ENCODE measurements at regions not wholly inside any gene's neighbourhood (a gene's known extent, or its start where the extent isn't known, plus 50 kb on each side); places are given as distances from the start of the nearest gene placed in this dataset.

DNA sequence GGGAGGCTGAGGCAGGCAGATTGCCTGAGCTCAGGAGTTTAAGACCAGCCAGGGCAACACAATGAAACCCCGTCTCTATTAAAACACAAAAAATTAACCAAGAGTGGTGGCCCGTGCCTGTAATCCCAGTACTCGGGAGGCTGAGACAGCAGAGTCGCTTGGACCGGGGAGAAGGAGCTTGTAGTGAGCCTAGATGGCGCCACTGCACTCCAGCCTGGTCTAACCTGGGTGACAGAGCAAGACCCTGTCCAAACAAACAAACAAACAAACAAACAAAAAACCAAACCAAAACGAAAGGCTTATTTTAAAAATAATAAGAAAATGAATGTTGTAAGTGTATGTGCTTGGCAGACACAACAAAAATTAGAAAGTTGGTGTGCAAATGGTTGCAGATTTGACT is 536.3 kb upstream of the PTPRD start:
- DNase-seq: no peak
- no peak for ATAC-seq
- Histone ChIP-seq H3K9me3 (ENCODE audit: control insufficient read depth, insufficient read depth, low read length) (peaks cover 3% of the 10 kb centered on the region), H3K27ac (ENCODE audit: low read length) (no peak overlapping the region), H3K36me3 (ENCODE audit: control insufficient read depth, insufficient read depth, low read length) (no peaks in the 10 kb centered on the region), H3K27me3 (ENCODE audit: control insufficient read depth, insufficient read depth, low read length) (no peaks in the 10 kb centered on the region), H3K4me1 (ENCODE audit: control insufficient read depth, insufficient read depth, low read length) (no peaks in the 10 kb centered on the region), H3K4me3 (ENCODE audit: low read length) (no peak overlapping the region)
- Mint-ChIP-seq H3K4me3 (no peak overlapping the region), H3K4me1 (no peaks in the 10 kb centered on the region), H3K27ac (no peak overlapping the region), H3K27me3 (ENCODE audit: low read depth in 2 of 2) (no peaks in the 10 kb centered on the region), H3K9me3 (peaks cover 17 to 37% of the 10 kb centered on the region in 2 donors), H3K36me3 (no peaks in the 10 kb centered on the region)
- 81% methylated on average over 5 of the region's 7 CpGs for WGBS (ENCODE audit: insufficient coverage)
- intact Hi-C loops (cut with micrococcal nuclease): no loop called here
- TF ChIP-seq, protein P1, sequence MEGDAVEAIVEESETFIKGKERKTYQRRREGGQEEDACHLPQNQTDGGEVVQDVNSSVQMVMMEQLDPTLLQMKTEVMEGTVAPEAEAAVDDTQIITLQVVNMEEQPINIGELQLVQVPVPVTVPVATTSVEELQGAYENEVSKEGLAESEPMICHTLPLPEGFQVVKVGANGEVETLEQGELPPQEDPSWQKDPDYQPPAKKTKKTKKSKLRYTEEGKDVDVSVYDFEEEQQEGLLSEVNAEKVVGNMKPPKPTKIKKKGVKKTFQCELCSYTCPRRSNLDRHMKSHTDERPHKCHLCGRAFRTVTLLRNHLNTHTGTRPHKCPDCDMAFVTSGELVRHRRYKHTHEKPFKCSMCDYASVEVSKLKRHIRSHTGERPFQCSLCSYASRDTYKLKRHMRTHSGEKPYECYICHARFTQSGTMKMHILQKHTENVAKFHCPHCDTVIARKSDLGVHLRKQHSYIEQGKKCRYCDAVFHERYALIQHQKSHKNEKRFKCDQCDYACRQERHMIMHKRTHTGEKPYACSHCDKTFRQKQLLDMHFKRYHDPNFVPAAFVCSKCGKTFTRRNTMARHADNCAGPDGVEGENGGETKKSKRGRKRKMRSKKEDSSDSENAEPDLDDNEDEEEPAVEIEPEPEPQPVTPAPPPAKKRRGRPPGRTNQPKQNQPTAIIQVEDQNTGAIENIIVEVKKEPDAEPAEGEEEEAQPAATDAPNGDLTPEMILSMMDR (IDR thresholded peaks at IDR 0.05): no peak

- H3K36me3 ChIP-seq (ENCODE audit: control insufficient read depth, insufficient read depth, low read length): no peaks in the 10 kb centered on the region
- no peak for ATAC-seq
- no peak for DNase-seq
Observed at GRCh38 chr9:11158063-11158462, 545.3 kb upstream of the PTPRD start.

DNA sequence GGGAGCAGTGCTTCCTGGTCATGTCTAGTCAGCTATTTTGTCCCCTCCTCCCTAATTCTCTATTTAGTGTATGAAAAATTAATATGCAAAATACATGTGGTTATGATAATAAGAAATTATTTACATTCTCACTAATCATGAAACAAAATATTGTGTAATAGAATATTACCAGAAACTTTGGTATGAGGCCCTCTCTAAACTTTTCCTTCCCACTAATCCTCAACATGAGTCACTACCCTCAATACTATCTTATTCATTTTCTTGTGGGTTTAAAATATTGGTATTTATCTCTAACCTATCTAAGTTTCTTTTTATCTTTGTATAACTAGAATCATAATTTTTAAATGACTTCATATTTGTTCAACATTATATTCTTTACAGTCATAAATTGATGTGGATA is 545.9 kb upstream of the PTPRD start:
- Histone ChIP-seq H3K27ac (ENCODE audit: low read length) (no peak overlapping the region), H3K36me3 (ENCODE audit: control insufficient read depth, insufficient read depth, low read length) (no peaks in the 10 kb centered on the region), H3K4me3 (ENCODE audit: low read length) (no peak overlapping the region), H3K27me3 (ENCODE audit: control insufficient read depth, insufficient read depth, low read length) (no peaks in the 10 kb centered on the region), H3K4me1 (ENCODE audit: control insufficient read depth, insufficient read depth, low read length) (no peaks in the 10 kb centered on the region), H3K9me3 (ENCODE audit: control insufficient read depth, insufficient read depth, low read length) (peaks cover 21% of the 10 kb centered on the region)
- Mint-ChIP-seq H3K9me3 (peaks cover 15 to 24% of the 10 kb centered on the region in 2 donors), H3K4me3 (no peak overlapping the region), H3K36me3 (peaks cover 42% of the 10 kb centered on the region), H3K27ac (no peak overlapping the region), H3K4me1 (no peaks in the 10 kb centered on the region), H3K27me3 (ENCODE audit: low read depth in 2 of 2) (no peaks in the 10 kb centered on the region)
- no peak for DNase-seq
- TF ChIP-seq, protein P1 (IDR thresholded peaks at IDR 0.05): no peak
- intact Hi-C loops (cut with micrococcal nuclease): no loop called here
- no peak for ATAC-seq

More at GRCh38 chr9:11158063-11158462, 545.3 kb upstream of the PTPRD start:
- Mint-ChIP-seq H3K9me3 (peaks cover 19 to 24% of the 10 kb centered on the region in 2 donors), H3K27ac (no peak overlapping the region), H3K36me3 (peaks cover 36% of the 10 kb centered on the region), H3K4me3 (no peak overlapping the region), H3K4me1 (no peaks in the 10 kb centered on the region), H3K27me3 (ENCODE audit: low read depth in 2 of 2) (no peaks in the 10 kb centered on the region)
- H3K27me3 ChIP-seq (ENCODE audit: control insufficient read depth, insufficient read depth, low read length): no peaks in the 10 kb centered on the region
- H3K27ac ChIP-seq (ENCODE audit: low read length): no peak overlapping the region
- TF ChIP-seq, protein P1 (IDR thresholded peaks at IDR 0.05): no peak
- intact Hi-C loops (cut with micrococcal nuclease): no loop called here
- no peak overlapping the region for H3K4me3 ChIP-seq (ENCODE audit: low read length)
- WGBS (ENCODE audit: insufficient coverage): 67% methylated on average over 1 of the region's 1 CpG
- H3K4me1 ChIP-seq (ENCODE audit: control insufficient read depth, insufficient read depth, low read length): no peaks in the 10 kb centered on the region
- peaks cover 20% of the 10 kb centered on the region for H3K9me3 ChIP-seq (ENCODE audit: control insufficient read depth, insufficient read depth, low read length)

- peaks cover 15 to 24% of the 10 kb centered on the region in 2 donors for H3K9me3 Mint-ChIP-seq
- H3K36me3 ChIP-seq (ENCODE audit: control insufficient read depth, insufficient read depth, low read length): no peaks in the 10 kb centered on the region
Observed at GRCh38 chr9:11159318-11159862, 546.6 kb upstream of the PTPRD start.

More at GRCh38 chr9:11159318-11159862, 546.6 kb upstream of the PTPRD start:
- no peak for ATAC-seq
- H3K27me3 Mint-ChIP-seq (ENCODE audit: low read depth in 2 of 2): no peaks in the 10 kb centered on the region
- DNase-seq: no peak
- H3K4me3 ChIP-seq (ENCODE audit: low read length): no peak overlapping the region
- no peak overlapping the region for H3K27ac Mint-ChIP-seq
- no peak overlapping the region for H3K27ac ChIP-seq (ENCODE audit: low read length)
- 60% methylated on average over 1 of the region's 1 CpG for WGBS (ENCODE audit: insufficient coverage)
- peaks cover 21% of the 10 kb centered on the region for H3K9me3 ChIP-seq (ENCODE audit: control insufficient read depth, insufficient read depth, low read length)
- no peak overlapping the region for H3K4me3 Mint-ChIP-seq
- no peaks in the 10 kb centered on the region for H3K27me3 ChIP-seq (ENCODE audit: control insufficient read depth, insufficient read depth, low read length)
- TF ChIP-seq, protein P1 (IDR thresholded peaks at IDR 0.05): no peak
- no peaks in the 10 kb centered on the region for H3K4me1 Mint-ChIP-seq
- intact Hi-C loops (cut with micrococcal nuclease): no loop called here
- H3K36me3 Mint-ChIP-seq: peaks cover 46% of the 10 kb centered on the region
- H3K4me1 ChIP-seq (ENCODE audit: control insufficient read depth, insufficient read depth, low read length): no peaks in the 10 kb centered on the region
